DOHH2 (cell line): ENCODE measurements at regions not wholly inside any gene's neighbourhood (a gene's known extent, or its start where the extent isn't known, plus 50 kb on each side); places are given as distances from the start of the nearest gene placed in this dataset.

Experiments used
- EZH2phosphoT487 ChIP-seq: fragments of 200-600 bp; sonication (generic); IDR thresholded peaks from 2 replicates; pipeline ENCODE4 v1.6.1; 2017; ENCODE audit warnings: borderline replicate concordance, mild to moderate bottlenecking, antibody characterized with exemption, low read length, moderate library complexity, mixed read lengths
- TF ChIP-seq, protein P1 (sequence below): fragments of 200-600 bp; sonication (generic); IDR thresholded peaks from one replicate; pipeline ENCODE4 v1.5.1; 2014; ENCODE audit warnings: antibody characterized with exemption, mild to moderate bottlenecking, low read depth, low read length; ENCODE audit not compliant: poor library complexity, severe bottlenecking

GRCh38 chr1:218967254-218967653, 206.4 kb upstream of the LYPLAL1 start:
- TF ChIP-seq, protein P1, sequence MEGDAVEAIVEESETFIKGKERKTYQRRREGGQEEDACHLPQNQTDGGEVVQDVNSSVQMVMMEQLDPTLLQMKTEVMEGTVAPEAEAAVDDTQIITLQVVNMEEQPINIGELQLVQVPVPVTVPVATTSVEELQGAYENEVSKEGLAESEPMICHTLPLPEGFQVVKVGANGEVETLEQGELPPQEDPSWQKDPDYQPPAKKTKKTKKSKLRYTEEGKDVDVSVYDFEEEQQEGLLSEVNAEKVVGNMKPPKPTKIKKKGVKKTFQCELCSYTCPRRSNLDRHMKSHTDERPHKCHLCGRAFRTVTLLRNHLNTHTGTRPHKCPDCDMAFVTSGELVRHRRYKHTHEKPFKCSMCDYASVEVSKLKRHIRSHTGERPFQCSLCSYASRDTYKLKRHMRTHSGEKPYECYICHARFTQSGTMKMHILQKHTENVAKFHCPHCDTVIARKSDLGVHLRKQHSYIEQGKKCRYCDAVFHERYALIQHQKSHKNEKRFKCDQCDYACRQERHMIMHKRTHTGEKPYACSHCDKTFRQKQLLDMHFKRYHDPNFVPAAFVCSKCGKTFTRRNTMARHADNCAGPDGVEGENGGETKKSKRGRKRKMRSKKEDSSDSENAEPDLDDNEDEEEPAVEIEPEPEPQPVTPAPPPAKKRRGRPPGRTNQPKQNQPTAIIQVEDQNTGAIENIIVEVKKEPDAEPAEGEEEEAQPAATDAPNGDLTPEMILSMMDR = no peak
- TF ChIP-seq EZH2phosphoT487 = no peak
